NT2/D1 (cell line): ENCODE measurements at regions not wholly inside any gene's neighbourhood (a gene's known extent, or its start where the extent isn't known, plus 50 kb on each side); places are given as distances from the start of the nearest gene placed in this dataset.

ENCODE experiments used
- YY1 ChIP-seq: IDR thresholded peaks from 2 replicates; pipeline ENCODE4 v1.6.1; 2011; ENCODE audit not compliant: insufficient read length, insufficient read depth
- ZNF274 ChIP-seq: IDR thresholded peaks from 2 replicates; pipeline ENCODE4 v1.6.1; 2011; ENCODE audit warnings: mild to moderate bottlenecking, low read depth, low read length

DNA sequence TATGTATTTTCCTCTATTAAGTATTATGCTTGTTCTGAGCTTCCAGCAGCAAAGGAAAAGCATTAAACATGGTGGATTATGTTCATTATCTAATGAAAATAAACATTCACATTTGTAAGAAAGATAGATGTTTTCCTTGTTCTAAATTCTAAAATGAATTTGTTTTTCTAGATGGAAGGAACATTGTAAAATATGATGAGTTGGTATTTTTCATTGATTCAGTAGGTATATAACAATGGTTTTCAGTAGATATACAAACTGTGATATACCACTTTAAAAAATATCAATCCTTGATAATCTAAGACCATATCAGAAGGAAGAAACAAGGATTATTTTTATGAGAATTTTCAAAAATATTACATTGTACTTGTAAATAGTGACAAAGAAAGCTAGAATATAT lies 290.6 kb upstream of the GOLIM4 start:
- no peak for TF ChIP-seq YY1
- TF ChIP-seq ZNF274, result no peak
